PC-3 (cell line): ENCODE measurements at regions not wholly inside any gene's neighbourhood (a gene's known extent, or its start where the extent isn't known, plus 50 kb on each side); places are given as distances from the start of the nearest gene placed in this dataset.

Source experiments
- CTCF ChIP-seq: fragments of 300-600 bp; sonication (generic); conservative IDR thresholded peaks from 2 replicates; pipeline ENCODE4 v1.5.1; 2017; ENCODE audit warnings: antibody characterized with exemption, low read depth, mild to moderate bottlenecking, low read length
- EZH2 ChIP-seq: fragments of 300-600 bp; sonication (generic); IDR thresholded peaks from one replicate; pipeline ENCODE4 v1.6.1; 2017; ENCODE audit warnings: antibody characterized with exemption, mild to moderate bottlenecking, low read length; ENCODE audit not compliant: unreplicated experiment

GRCh38 chr12:90484094-90484493, 470.9 kb downstream of the CCER1 start:
- no peak for TF ChIP-seq EZH2
- TF ChIP-seq CTCF, result no peak
